ENCODE measurements at regions not wholly inside any gene's neighbourhood (a gene's known extent, or its start where the extent isn't known, plus 50 kb on each side); places are given as distances from the start of the nearest gene placed in this dataset.

DNA sequence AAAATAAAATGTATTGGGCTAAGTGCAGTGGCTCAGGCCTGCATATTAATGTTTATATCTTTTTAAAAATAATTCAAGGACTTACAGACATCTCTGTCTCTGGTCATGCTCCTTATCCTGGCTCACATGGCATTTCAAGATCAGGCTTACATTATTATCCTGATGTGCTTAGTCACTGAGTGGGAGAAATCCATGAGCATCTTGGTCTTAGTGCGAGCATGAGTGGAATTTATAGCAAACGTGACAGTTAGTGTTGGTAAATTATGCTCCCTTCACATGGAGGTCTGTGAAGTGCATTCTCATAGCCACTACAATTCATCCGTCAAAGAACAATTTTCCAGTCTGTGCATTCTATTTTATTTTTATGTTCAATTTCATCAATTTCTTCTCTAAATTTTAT lies 237.8 kb upstream of the EDIL3 start:
- Histone ChIP-seq H3K79me2 (ENCODE audit: insufficient read depth, low read length) (no peaks in the 10 kb centered on the region), H2AK5ac (ENCODE audit: insufficient read length, low read length) (no peak overlapping the region), H2BK120ac (ENCODE audit: low read depth, low read length, poor library complexity, severe bottlenecking) (no peak overlapping the region), H3K9me3 (ENCODE audit: control insufficient read depth, low read depth, low read length) (no peaks in the 10 kb centered on the region), H3K23me2 (ENCODE audit: insufficient read length, low read depth, low read length, poor library complexity, severe bottlenecking) (no peaks in the 10 kb centered on the region), H4K20me1 (ENCODE audit: control insufficient read depth, insufficient read depth, insufficient read length) (no peaks in the 10 kb centered on the region), H3K56ac (ENCODE audit: insufficient read length, low read depth, low read length) (no peak overlapping the region), H3K18ac (ENCODE audit: insufficient read length, low read depth, low read length) (no peak overlapping the region), H4K91ac (ENCODE audit: insufficient read length, low read depth, low read length) (no peak overlapping the region), H2BK12ac (ENCODE audit: insufficient read length, low read depth, low read length) (no peak overlapping the region), H3K4ac (ENCODE audit: low read depth, low read length) (no peak overlapping the region), H3K79me1 (ENCODE audit: insufficient read depth, low read depth, low read length, poor library complexity, severe bottlenecking) (no peaks in the 10 kb centered on the region), H3K9ac (ENCODE audit: extremely low read depth, insufficient read length, low read length) (no peak overlapping the region), H2AFZ (ENCODE audit: low read length) (no peak overlapping the region), H3K27me3 (ENCODE audit: insufficient read depth, low read length) (no peaks in the 10 kb centered on the region), H4K5ac (ENCODE audit: insufficient read length, low read depth, low read length) (no peak overlapping the region), H2BK20ac (ENCODE audit: low read depth, low read length, poor library complexity, severe bottlenecking) (no peak overlapping the region), H3K4me1 (ENCODE audit: insufficient read depth, low read length) (no peaks in the 10 kb centered on the region), H3T11ph (ENCODE audit: low read length) (no peak overlapping the region), H2BK15ac (ENCODE audit: low read depth, low read length) (no peak overlapping the region), H3K14ac (ENCODE audit: insufficient read depth, low read length) (no peak overlapping the region), H2BK5ac (ENCODE audit: insufficient read length, low read length) (no peak overlapping the region), H3K4me2 (ENCODE audit: insufficient read depth, insufficient read length, low read length) (no peak overlapping the region), H3K23ac (ENCODE audit: insufficient read length, low read depth, low read length) (no peak overlapping the region), H4K8ac (replicated peaks; ENCODE audit: insufficient read length, low read depth, low read length) (no peak overlapping the region), H3K27ac (ENCODE audit: insufficient read length, low read depth, low read length) (no peak overlapping the region)
- H3K36me3 Mint-ChIP-seq (ENCODE audit: insufficient read depth in 1 of 3, low read depth in 3 of 3), result no peaks in the 10 kb centered on the region
- H3K27ac Mint-ChIP-seq, result no peak overlapping the region
- no CpG with 5 or more reads among the region's 3 CpGs for WGBS (ENCODE audit: extremely low coverage, insufficient read length, low lambda C conversion rate)
- TF ChIP-seq, protein P1, sequence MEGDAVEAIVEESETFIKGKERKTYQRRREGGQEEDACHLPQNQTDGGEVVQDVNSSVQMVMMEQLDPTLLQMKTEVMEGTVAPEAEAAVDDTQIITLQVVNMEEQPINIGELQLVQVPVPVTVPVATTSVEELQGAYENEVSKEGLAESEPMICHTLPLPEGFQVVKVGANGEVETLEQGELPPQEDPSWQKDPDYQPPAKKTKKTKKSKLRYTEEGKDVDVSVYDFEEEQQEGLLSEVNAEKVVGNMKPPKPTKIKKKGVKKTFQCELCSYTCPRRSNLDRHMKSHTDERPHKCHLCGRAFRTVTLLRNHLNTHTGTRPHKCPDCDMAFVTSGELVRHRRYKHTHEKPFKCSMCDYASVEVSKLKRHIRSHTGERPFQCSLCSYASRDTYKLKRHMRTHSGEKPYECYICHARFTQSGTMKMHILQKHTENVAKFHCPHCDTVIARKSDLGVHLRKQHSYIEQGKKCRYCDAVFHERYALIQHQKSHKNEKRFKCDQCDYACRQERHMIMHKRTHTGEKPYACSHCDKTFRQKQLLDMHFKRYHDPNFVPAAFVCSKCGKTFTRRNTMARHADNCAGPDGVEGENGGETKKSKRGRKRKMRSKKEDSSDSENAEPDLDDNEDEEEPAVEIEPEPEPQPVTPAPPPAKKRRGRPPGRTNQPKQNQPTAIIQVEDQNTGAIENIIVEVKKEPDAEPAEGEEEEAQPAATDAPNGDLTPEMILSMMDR (conservative IDR thresholded peaks at IDR 0.05), result no peak
- H3K4me1 Mint-ChIP-seq, result no peaks in the 10 kb centered on the region
- no peak for DNase-seq
- no peaks in the 10 kb centered on the region for H3K9me3 Mint-ChIP-seq
- no peaks in the 10 kb centered on the region for H3K27me3 Mint-ChIP-seq (ENCODE audit: low read depth)
- H3K4me3 Mint-ChIP-seq, result no peak overlapping the region
